ENCODE measurements at regions not wholly inside any gene's neighbourhood (a gene's known extent, or its start where the extent isn't known, plus 50 kb on each side); places are given as distances from the start of the nearest gene placed in this dataset.

DNA sequence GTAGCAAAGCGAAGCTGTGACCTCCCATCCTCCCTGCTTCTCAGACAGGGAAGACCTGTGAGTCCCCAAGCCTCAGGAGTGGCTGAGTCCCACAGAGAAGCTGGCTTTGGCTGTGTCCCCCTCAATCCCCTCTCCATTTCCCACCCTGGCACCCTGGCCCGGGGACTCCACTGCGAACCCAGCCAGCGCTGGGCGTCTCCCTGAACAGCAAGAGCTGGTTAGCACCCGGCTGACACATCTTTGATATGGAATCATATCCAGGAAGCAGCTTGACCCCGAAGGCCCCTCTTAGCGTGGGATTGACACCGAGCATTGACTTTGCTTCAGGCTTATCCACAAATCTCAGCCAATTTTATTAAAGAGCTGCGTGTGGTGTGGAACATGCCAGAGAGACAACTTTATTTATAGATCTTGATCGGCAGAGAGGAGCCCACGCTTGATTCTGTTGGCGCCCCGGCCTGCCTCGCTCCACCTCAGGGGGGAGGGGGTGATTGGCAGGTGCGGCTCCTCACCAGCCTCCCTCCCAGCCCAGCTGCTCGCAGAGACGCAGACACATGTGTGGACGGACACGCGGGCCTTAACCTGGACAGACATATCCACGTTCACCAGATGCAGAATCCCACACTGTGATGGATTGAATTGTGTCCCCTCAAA is 120.7 kb upstream of the MVB12B start:
- H3K23ac ChIP-seq (ENCODE audit: insufficient read length): no peak overlapping the region
- H3K79me1 ChIP-seq (ENCODE audit: low read depth, low read length): no peaks in the 10 kb centered on the region
- no peak overlapping the region for H2BK12ac ChIP-seq (ENCODE audit: low read depth, low read length)
- H3K27ac ChIP-seq (ENCODE audit: low read depth, low read length): no peak overlapping the region
- no peak overlapping the region for H3K18ac ChIP-seq (ENCODE audit: extremely low read depth, low read length)
- no peak overlapping the region for H3K4ac ChIP-seq (replicated peaks; ENCODE audit: insufficient read length, low read depth, low read length)
- H2BK5ac ChIP-seq (ENCODE audit: low read depth, low read length): no peak overlapping the region
- no peak overlapping the region for H3K56ac ChIP-seq (replicated peaks; ENCODE audit: insufficient read length, low read depth, low read length)
- H4K91ac ChIP-seq (replicated peaks; ENCODE audit: insufficient read length, low read length): no peak overlapping the region
- DNase-seq (ENCODE audit: low read depth in 1 of 2, low spot score in 2 of 2) (no peak), FAIRE-seq (no peak)
- H4K8ac ChIP-seq (ENCODE audit: extremely low read depth, insufficient read depth, low read length): no peak overlapping the region
- WGBS, 2 experiments (ENCODE audit: extremely low coverage in 1 of 2, insufficient coverage in 1 of 2, insufficient read length in 1 of 2, insufficient replicate concordance in 2 of 2, low coverage in 1 of 2, low lambda C conversion rate in 2 of 2, missing lambda C conversion rate in 1 of 2): 93% methylated on average over 22 of the region's 22 CpGs; no CpG with 5 or more reads in 1 of the 2 experiments
- peaks cover 9% of the 10 kb centered on the region; the same call in 1 of the 2 replicates for H3K23me2 ChIP-seq (ENCODE audit: low read depth, low read length)
- H2BK120ac ChIP-seq (replicated peaks; ENCODE audit: low read depth, low read length): no peak overlapping the region
- no peak overlapping the region for H4K5ac ChIP-seq (ENCODE audit: insufficient read length, low read depth, low read length)
- H3K9ac ChIP-seq (replicated peaks in 1 of 4; ENCODE audit: extremely low read depth in 1 of 4, low read depth in 3 of 4, low read length in 3 of 4): no peak overlapping the region
- H4K20me1 ChIP-seq (replicated peaks in 1 of 2; ENCODE audit: control insufficient read depth in 1 of 2, insufficient read depth in 2 of 2, low read length in 2 of 2): peaks cover 0 to 8% of the 10 kb centered on the region in 2 experiments
- no peak overlapping the region for H2BK20ac ChIP-seq (ENCODE audit: low read length)
- ChIA-PET POLR2A (ENCODE audit: partially characterized antibody) (no interaction called here), CTCF (ENCODE audit: partially characterized antibody) (interaction anchor here (1.1 to 1.2 kb wide), 2 partner anchors 16 to 803 kb away, joined by 4 to 6 read pairs; no protein-coding TSS in a partner anchor)
- H3K9me3 ChIP-seq (ENCODE audit: insufficient read depth in 2 of 2, low read depth in 1 of 2, low read length in 1 of 2): peaks cover 8 to 10% of the 10 kb centered on the region in 2 experiments; a peak in 1 of 4 replicates
- H3K79me2 ChIP-seq (ENCODE audit: control insufficient read depth in 1 of 2, insufficient read depth in 2 of 2, low read length in 2 of 2): no peaks in the 10 kb centered on the region
- no peaks in the 10 kb centered on the region; a peak in 1 of 7 replicates for H3K27me3 ChIP-seq (replicated peaks in 1 of 4; ENCODE audit: control insufficient read depth in 3 of 4, extremely low read depth in 1 of 4, insufficient read depth in 3 of 4, low read length in 3 of 4)
- H2AFZ ChIP-seq (ENCODE audit: low read length): no peak overlapping the region
- H2AK5ac ChIP-seq (ENCODE audit: low read depth, low read length): no peak overlapping the region
- no peaks in the 10 kb centered on the region for H3K36me3 ChIP-seq (ENCODE audit: control insufficient read depth in 2 of 4, insufficient read depth in 4 of 4, low read length in 3 of 4)
- H3K4me1 ChIP-seq (replicated peaks in 1 of 4; ENCODE audit: control insufficient read depth in 3 of 4, insufficient read depth in 4 of 4, low read length in 3 of 4): peaks cover 0 to 4% (median 0%) of the 10 kb centered on the region in 4 experiments; a peak in 1 of 7 replicates
- H3K4me3 ChIP-seq (ENCODE audit: extremely low read depth in 1 of 4, insufficient read depth in 2 of 4, low read depth in 3 of 4, low read length in 4 of 4): no peak overlapping the region
- H3K14ac ChIP-seq (ENCODE audit: insufficient read length): no peak overlapping the region
- H2BK15ac ChIP-seq (ENCODE audit: low read length): no peak overlapping the region
- H3K4me2 ChIP-seq (ENCODE audit: insufficient read depth in 1 of 2, low read depth in 2 of 2, low read length in 2 of 2): no peak overlapping the region
- TF ChIP-seq CTBP2 (IDR thresholded peaks at IDR 0.05; ENCODE audit: borderline replicate concordance, insufficient read depth, insufficient read length, low read length) (no peak), SUZ12 (IDR thresholded peaks at IDR 0.05; ENCODE audit: low read length) (no peak), ZNF274 (IDR thresholded peaks at IDR 0.05; ENCODE audit: borderline replicate concordance, extremely low read depth, low read length) (no peak), SP1 (IDR thresholded peaks at IDR 0.05; ENCODE audit: low read depth, low read length) (no peak), TAF1 (IDR thresholded peaks at IDR 0.05; ENCODE audit: low read depth, low read length) (no peak), SAP30 (IDR thresholded peaks at IDR 0.05; ENCODE audit: insufficient read depth, insufficient replicate concordance, low read length) (no peak), ATF3 (IDR thresholded peaks at IDR 0.05; ENCODE audit: insufficient read depth, low read depth, low read length) (no peak), KDM4A (IDR thresholded peaks at IDR 0.05; ENCODE audit: low read depth, low read length, severe bottlenecking) (no peak)
- TF ChIP-seq, protein P1, sequence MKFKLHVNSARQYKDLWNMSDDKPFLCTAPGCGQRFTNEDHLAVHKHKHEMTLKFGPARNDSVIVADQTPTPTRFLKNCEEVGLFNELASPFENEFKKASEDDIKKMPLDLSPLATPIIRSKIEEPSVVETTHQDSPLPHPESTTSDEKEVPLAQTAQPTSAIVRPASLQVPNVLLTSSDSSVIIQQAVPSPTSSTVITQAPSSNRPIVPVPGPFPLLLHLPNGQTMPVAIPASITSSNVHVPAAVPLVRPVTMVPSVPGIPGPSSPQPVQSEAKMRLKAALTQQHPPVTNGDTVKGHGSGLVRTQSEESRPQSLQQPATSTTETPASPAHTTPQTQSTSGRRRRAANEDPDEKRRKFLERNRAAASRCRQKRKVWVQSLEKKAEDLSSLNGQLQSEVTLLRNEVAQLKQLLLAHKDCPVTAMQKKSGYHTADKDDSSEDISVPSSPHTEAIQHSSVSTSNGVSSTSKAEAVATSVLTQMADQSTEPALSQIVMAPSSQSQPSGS (IDR thresholded peaks at IDR 0.05; ENCODE audit: low read length): no peak
